NCI-H748 treated with DMSO at 0.1 percent for 48 hours (cell line): ENCODE measurements at regions not wholly inside any gene's neighbourhood (a gene's known extent, or its start where the extent isn't known, plus 50 kb on each side); places are given as distances from the start of the nearest gene placed in this dataset.
"Not testable (repeated sequence)": the region's sequence is repeated elsewhere in the genome, so short reads cannot be mapped to it uniquely, and the experiment has no call there.

Source experiments
- DNase-seq: peaks from one replicate; lab custom pipeline; 2025; lab: John Stamatoyannopoulos, UW

- no peak for DNase-seq
Measured at GRCh38 chr1:101547357-101547756, 310.5 kb downstream of the S1PR1 start.

- DNase-seq = no peak
Measured at GRCh38 chr1:101548376-101548775, 311.6 kb downstream of the S1PR1 start.

GRCh38 chr1:101550581-101550980 is 313.8 kb downstream of the S1PR1 start:
- no peak for DNase-seq

GRCh38 chr1:101566883-101567538 is 330.2 kb downstream of the S1PR1 start:
- peak; percentile 16 for DNase-seq

GRCh38 chr1:101567582-101568189 is 330.9 kb downstream of the S1PR1 start:
- DNase-seq = peak; percentile 33

GRCh38 chr1:101587741-101588140 is 350.9 kb downstream of the S1PR1 start:
- DNase-seq = no peak

GRCh38 chr1:101588677-101589076 is 351.9 kb downstream of the S1PR1 start:
- no peak for DNase-seq

GRCh38 chr1:101592845-101593244 is 356.0 kb downstream of the S1PR1 start:
- DNase-seq = peak; percentile 91

GRCh38 chr1:101595881-101596374 is 359.1 kb downstream of the S1PR1 start:
- DNase-seq = no peak

GRCh38 chr1:101600615-101601014 is 363.8 kb downstream of the S1PR1 start:
- not testable (repeated sequence) for DNase-seq

- DNase-seq = no peak
Measured at GRCh38 chr1:101603726-101604125, 366.9 kb downstream of the S1PR1 start.

GRCh38 chr1:101605878-101606277 is 369.1 kb downstream of the S1PR1 start:
- no peak for DNase-seq

- DNase-seq = no peak
Measured at GRCh38 chr1:101613546-101613945, 376.7 kb downstream of the S1PR1 start.

GRCh38 chr1:101618900-101619299 is 377.8 kb downstream of the OLFM3 start:
- DNase-seq = no peak

- no peak for DNase-seq
Measured at GRCh38 chr1:101632548-101633272, 364.0 kb downstream of the OLFM3 start.

GRCh38 chr1:101645810-101646209 is 350.9 kb downstream of the OLFM3 start:
- DNase-seq = no peak

GRCh38 chr1:101652484-101652883 is 344.2 kb downstream of the OLFM3 start:
- DNase-seq = no peak

GRCh38 chr1:101653482-101653946 is 343.2 kb downstream of the OLFM3 start:
- peak; percentile 7 for DNase-seq

GRCh38 chr1:101664726-101665125 is 332.0 kb downstream of the OLFM3 start:
- no peak for DNase-seq

- no peak for DNase-seq
Measured at GRCh38 chr1:101667761-101668160, 329.0 kb downstream of the OLFM3 start.

GRCh38 chr1:101683136-101683535 is 313.6 kb downstream of the OLFM3 start:
- DNase-seq = no peak

- no peak for DNase-seq
Measured at GRCh38 chr1:101683561-101683960, 313.2 kb downstream of the OLFM3 start.

GRCh38 chr1:101697072-101697471 is 299.7 kb downstream of the OLFM3 start:
- no peak for DNase-seq
